AG08395 (cell line): ENCODE measurements at regions not wholly inside any gene's neighbourhood (a gene's known extent, or its start where the extent isn't known, plus 50 kb on each side); places are given as distances from the start of the nearest gene placed in this dataset.
"Not testable (repeated sequence)": the region's sequence is repeated elsewhere in the genome, so short reads cannot be mapped to it uniquely, and the experiment has no call there.

Source experiments
- DNase-seq: peaks from one replicate; pipeline ENCODE4 v3.0.0; 2012; ENCODE audit warnings: mixed read lengths, low spot score

DNA sequence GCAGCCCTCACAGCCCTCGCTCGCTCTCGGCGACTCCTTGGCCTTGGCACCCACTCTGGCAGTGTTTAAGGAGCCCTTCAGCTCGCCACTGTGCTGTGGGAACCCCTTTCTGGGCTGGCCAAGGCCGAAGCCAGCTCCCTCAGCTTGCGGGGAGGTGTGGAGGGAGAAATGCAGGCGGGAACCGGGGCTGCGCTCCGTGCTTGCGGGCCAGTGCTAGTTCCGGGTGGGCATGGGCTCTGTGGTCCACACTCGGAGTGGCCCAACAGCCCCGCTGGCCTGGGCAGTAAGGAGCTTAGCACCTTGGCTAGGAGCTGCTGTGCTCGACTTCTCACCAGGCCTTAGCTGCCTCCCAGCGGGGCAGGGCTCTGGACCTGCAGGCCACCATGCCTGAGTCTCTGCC is 192.6 kb downstream of the COX18 start:
- no peak for DNase-seq

DNA sequence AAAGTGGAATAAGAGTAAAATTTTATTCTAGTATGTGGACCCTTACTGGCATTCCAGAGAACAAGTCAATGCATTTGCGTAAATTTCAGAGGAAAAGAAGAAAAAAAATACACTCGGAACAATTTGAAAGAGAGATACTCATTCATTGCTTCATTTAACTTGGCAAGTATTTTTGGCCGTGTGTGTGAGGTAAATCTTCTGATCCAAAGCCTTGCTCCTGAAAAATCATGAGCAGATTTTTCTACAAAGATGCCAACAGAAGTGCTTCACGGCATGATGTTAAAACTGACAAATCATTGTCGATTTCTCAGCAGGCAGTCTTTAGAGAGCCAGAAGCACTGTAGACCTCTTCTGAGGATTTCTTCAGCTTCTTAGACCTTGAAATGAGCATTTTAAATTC is 194.0 kb downstream of the COX18 start:
- no peak for DNase-seq

DNA sequence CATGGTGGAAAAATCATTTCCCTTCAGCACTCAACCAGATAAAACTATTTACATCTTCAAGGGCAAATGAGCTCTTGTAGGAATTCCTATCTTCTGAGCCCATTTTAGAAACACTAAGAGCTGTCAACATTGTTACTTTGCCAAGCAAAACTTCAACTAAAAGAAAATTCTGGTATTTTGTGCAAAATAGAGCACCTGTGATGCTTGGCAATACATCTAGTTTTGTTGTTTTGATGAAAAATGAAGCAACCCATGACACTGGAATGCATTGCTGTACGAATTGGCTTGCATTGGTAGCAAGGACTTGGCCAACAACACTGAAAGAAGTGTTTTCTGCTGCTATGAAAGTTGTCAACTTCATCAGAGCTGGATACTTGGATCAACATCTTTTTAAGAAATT is 194.4 kb downstream of the COX18 start:
- DNase-seq: no peak

DNA sequence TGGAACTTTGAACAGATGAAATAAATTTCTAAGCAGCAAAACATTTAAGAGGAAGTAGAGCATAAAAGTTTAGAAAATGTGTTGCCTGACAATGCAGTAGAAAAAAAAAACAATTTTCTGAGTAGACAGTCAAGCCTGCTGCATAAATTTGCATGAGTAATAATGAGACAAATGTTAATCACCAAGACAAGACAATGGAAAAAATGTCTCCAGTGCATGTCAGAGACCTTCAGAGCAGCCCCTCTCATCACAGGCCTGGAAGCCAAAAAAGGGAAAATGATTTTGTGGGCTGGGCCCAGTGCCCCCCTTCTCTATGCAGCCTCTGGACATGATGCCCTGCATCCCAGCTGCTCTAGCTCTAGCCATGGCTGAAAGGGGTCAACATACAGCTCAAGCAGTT is 204.6 kb downstream of the COX18 start:
- DNase-seq: no peak

DNA sequence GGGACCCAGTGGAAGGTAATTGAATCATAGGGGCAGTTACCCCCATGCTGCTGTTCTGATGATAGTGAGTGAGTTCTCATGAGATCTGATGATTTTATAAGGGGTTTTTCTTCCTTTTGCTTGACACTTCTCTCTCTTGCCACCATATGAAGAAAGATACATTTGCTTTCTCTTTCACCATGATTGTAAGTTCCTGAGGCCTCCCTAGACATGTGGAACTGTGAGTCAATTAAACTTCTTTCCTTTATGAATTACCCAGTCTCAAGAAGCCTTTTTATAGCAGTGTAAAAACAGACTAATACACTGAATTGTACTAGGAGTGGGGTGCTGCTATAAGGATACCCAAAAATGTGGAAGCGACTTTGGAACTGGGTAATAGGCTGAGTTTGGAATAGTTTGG is 205.2 kb downstream of the COX18 start:
- not testable (repeated sequence) for DNase-seq

DNA sequence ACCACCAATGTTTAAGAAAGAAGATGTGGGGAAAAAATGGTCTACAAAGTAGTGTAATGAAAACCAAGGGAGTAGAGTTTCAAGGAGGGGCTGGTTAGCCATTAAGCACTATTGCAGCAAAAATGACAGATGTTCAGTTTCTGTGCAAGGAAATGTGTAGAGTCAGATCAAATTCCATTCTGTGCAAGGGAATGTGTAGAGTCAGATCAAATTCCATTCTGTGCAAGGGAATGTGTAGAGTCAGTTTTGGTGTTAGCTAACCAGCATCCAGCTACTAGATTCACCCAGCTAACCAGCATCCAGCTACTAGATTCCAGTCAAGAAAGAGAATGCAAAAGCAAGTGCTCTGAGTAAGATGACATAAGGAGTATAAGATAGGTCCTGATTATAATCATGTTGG is 208.8 kb downstream of the COX18 start:
- DNase-seq: no peak

DNA sequence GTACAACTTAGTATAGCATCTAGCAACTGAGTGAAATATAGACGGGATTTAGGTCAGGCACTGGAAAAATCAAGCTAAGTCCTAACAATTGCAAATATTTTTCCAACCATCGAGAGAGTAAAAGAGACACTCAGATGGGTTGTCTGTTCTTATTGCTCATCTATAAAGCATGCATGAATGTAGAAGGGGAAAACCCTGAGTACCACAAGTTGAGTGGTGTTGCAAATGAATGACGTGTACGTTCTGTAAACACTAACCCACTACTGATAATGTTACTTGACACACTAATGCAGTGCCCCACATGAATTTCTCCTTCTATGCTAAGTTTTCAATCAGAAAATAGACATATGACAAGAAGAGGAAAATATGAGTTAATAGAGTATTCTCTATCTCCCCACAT is 211.2 kb downstream of the COX18 start:
- peak; percentile 71 for DNase-seq

DNA sequence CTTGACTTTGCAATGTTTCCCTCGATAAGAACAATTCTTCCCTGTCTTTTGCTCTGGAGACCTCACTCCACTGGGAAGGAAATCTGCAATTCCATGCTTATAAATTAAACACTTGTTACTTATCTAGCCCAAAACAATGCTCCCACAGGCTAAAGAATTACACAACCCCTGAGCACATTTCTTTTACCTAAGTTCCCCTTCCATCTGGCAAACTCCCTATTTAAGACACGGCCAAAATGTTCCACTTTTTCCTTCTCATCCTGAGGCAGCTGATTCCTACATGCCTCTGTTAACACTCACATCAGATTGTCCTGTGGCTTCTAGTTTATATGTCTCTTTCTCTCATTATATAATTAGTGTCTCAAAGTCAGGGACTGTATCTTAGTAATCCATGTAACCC is 211.7 kb downstream of the COX18 start:
- DNase-seq: no peak

DNA sequence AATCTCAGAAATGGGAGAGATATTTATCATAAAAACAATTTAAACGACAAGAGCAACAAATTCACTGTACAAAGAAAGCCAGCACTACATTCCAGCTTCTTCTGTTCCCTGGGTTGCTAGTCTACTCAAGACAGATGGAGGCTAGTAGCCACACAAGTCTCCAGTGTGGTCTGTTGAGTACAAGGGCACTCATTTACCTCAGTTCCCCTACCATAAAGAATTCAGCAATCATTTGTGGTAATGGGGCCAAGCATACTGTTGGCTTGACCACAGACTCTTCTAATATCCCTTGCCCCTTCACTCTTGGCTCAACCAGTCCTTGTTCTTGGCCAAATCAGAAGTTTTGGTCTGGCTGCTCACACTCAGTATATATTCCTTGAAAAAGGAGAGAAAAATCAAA is 212.3 kb downstream of the COX18 start:
- DNase-seq: no peak

DNA sequence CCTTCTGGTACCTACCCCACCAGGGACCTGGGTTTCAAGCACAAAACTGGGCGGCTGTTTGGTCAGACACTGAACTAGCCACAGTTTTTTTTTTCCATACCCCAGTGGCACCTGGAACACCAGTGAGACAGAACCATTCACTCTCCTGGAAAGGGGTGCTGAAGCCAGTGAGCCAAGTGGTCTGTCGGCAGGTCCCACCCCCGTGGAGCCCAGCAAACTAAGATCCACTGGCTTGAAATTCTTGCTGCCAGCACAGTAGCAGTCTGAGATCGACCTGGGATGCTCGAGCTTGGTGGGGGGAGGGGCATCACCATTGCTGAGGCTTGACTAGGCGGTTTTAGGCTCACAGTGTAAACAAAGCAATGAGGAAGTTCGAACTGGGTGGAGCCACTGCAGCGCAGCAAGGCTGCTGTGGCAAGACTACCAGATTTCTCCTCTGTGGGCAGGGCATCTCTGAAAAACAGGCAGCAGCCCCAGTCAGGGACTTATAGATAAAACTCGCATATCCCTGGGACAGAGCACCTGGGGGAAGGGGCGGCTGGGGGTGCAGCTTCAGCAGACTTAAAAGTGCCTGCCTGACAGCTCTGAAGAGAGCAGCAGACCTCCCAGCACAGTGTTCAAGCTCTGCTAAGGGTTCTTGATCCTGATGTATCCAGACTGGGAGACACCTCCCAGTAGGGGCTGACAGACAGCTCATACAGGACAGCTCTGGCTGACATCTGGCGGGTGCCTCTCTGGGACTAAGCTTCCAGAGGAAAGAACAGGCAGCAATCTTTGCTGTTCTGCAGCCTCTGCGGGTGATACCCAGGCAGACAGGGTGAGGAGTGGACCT is 223.0 kb downstream of the COX18 start:
- no peak for DNase-seq

DNA sequence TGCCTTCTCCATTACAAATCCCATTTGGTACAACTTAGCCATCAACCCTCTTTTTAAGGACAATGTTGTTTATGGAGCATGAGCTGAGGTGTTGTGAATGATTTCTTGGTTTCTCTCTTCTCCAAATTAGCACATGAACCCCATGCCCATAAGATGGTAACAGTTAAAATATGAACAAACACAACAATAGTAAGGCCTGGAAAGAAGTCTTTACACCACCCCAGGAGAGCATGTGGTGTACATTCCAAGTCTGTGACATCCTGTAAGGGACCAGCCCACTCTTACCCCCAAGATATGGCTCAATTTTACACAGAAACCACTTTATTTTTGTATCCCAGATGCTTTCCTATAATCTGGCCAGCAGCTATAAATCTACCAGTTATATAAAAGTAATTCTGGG is 226.1 kb downstream of the COX18 start:
- DNase-seq: peak; percentile 51

DNA sequence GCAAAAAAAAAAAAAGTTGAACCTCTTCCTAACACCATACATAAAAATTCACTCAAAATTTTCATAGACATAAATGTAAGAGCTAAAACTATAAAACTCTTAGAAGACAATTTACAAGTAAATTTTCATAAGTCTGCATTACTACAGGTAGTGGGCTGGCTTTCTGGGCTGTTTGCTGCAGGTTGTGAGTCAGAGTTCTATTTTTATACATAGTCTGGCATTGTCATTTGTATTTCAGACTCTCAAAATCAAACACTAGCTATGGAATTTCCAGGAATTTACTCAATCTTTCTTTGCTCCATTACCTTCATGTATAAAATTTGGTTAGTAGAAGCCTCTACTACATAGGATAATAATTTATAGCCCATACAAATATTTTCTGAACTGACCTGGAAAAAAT is 227.2 kb downstream of the COX18 start:
- DNase-seq: no peak

DNA sequence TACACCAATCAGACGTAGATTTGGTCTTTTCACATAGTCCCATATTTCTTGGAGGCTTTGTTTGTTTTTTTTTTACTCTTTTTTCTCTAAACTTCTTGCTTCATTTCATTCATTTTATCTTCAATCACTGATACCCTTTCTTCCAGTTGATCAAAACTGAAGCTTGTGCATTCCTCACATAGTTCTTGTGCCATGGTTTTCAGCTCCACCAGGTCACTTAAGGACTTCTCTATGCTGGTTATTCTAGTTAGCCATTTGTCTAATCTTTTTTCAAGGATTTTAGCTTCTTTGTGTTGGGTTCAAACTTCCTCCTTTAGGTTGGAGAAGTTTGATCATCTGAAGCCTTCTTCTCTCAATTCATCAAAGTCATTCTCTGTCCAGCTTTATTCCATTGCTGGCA is 229.3 kb downstream of the COX18 start:
- DNase-seq: not testable (repeated sequence)

DNA sequence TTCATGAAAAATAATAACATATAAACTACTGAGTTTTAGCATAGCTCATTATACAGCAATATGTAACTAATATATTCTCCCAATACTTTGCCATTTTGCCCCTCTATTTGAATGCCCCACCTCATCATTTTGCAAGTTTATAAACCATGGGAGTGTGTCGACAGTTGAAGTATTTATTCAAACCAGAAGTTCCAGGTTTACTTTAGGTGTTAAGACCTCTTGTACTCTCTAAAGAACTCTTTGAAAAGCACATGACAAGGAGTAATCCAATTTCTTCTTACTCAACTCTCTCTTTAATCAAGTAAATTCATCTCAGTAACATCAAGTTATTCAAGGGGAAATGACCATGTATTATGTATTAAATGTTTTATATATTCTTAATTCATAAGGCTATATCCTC is 240.7 kb downstream of the COX18 start:
- no peak for DNase-seq

DNA sequence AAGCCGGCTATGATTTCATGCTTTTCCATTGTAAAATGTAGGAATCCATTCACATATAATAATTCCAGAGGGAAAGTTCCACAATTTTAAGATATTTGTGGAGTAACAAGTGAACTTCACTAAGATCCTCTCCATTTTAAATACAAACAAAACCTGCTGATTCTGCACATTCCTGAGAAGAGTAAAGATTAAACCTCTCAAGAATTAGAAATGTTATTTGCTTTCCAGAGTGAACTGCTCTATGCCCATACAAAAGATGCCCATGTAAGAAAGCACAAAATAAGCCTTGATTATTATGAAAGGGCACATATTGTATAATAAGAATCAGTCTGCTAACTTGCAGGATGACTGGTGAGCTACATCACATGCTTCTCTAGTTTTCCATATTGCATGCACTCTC is 241.5 kb downstream of the COX18 start:
- DNase-seq: no peak

DNA sequence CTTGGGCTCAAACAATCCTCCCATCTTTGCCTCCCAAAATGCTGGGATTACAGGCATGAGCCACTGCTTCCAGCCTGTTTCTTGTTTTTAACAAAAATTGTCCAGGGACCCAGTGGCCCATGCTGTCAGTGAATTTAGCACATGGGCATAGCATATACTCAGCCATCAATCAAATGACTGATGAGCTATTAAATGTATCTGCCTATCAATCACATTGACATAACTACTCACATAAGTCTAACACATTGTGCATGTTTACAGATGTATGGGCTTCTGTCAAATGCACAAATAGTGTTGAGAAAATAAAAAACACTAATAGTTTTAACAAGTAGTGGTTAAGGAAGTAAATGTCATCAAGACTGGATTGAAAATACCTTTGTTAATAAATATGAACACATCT is 249.4 kb downstream of the COX18 start:
- no peak for DNase-seq

DNA sequence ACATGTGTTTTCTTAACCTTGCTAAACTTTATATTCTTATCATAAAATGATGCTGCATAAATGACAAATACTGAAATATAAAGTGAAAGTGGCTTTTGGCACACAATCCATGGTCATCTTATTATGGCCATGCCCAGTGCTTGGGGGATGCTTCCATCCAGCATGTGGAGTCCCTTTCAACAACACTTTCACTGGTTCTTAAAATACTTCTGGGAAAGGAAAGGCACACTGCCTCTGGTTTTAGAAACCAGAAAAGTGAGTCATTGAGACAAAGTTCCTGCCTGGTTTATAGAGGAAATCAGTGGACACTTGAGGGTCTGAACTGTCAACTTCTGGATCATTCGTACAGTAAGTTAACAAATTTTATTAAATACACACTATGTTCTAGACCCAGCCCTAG is 248.0 kb upstream of the ADAMTS3 start:
- peak; percentile 4 for DNase-seq

DNA sequence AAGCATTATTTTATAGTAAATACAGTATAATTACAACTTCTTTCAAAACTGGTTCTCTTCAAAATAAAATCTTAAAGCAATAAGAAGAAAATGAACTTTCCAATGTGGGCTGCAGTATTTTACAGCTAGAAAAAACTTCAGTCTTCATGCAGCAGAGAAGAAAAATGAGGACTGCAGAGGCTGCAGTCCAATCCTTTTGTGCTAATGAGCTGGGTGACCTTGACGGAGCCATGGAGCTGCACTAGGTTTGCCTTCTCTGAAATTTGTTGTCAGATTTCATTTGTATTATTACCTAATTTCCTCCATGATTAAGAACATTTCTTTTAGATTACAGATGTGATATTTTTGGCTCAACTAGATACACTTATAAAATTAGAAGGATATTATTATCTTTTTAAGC is 245.2 kb upstream of the ADAMTS3 start:
- no peak for DNase-seq

DNA sequence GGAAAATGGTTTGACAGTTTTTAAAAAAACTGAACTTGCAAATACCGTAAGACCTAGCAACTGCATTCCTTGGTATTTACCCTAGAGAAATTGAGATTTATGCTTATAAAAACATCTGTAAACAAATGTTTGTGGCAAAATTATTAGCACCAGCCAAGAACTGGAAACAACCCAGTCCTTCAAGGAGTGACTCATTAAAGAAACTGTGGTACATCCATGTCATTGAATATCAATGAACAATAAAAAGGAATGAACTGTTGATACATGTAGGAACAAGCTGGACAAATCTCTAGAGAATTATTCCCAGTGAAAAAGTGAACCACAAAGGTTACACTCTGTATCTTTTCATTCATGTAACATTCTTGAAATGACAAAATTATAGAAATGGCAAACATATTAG is 240.2 kb upstream of the ADAMTS3 start:
- no peak for DNase-seq

DNA sequence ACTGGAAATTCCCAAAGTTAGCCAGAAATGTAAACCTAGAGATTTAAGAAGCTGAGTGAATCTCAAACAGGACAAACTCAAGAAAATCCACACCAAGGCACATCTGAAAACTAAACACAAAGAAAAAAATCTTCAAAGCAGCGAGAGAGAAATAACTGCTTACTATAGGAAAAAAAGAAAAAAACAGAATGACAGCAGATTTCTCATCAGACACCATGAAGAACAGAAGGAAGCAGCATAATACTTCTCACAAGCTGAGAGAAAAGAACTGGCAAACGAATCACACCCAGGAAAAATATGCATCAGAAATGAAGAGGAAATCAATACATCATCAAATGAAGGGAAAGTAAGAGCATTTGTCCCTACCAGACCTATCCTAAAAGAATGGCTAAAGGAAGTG is 236.3 kb upstream of the ADAMTS3 start:
- DNase-seq: no peak

DNA sequence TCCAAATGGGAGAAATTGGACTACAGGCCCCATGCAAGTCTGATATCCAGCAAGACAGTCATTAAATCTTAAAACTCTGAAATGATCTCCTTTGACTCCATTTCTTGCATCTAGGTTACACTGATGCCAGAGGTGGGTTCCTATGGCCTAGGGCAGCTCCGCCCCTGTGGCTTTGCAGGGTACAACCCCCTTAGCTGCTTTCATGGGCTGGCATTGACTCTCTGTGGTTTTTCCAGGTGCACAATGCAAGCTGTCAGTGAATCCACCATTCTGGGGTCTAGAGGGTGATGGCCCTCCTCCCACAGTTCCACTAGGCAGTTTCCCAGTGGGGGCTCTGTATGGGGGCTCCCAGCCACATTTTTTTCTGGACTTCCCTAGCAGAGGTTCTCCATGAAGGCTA is 228.5 kb upstream of the ADAMTS3 start:
- DNase-seq: no peak

DNA sequence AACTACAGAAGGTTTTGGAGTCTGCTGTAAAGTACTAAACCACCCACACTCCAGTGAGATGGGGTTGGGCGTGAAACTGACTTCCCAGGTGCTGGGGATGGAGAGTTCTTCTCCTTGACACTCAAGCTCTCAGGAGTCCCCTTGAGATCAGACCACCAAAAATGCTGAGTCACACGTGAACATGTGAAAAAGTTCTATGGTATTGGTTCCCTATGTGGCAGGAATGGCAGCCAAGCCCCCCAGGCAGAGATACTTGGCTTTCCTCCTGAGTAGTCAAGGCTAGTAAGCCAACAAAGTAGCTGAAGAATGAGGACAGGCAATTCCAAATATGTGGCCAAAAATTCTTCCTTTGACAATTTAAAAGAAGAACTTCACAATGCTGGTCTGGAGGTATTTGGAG is 222.0 kb upstream of the ADAMTS3 start:
- no peak for DNase-seq

DNA sequence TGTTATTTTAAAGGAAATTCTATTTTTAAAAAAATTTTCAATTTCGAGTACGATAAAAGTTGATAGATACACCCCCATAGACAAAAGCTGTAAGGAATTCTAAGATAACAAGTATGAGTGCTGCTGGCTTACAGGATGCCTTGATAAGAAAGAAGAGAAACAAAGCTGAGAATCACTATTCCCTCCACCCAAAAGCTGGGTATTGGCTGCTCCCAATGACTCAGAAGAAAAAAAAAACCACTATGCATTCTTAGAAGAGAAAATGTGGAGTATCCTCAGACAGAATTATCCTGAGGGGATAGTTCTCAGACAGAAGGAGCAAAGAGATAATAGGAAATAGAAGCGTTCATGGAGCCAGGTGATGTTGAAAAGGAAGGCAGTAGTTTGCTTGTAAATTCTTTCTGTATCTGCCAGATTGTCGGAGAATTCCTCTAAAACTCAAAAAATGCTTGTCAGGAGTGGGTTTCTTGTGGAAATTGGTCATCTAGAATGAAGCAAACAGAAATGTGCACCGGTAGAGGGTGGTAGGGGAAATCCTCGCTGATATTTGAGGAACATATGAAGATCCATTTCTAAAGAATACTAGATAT is 217.5 kb upstream of the ADAMTS3 start:
- DNase-seq: no peak

DNA sequence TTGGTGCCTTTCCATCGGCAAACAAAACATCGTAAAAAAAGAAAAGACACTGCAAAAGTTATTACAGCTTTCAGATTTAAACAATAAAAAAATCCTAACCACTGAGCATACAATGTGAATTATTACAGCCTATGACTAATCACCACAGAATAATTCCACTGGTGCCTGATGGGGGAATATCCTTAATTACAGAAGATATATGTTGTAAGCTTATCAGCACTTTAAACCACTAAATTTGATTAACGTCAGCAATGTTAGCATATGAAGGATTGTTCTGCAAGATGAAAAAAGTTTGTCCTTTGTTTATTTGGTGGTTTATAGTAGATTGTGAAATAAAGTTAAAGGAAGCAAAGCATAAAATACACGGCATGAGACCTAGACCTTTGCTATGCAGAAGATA is 210.2 kb upstream of the ADAMTS3 start:
- DNase-seq: peak; percentile 48
